Mucosa of rectum (tissue), 2 donors: ENCODE measurements at regions not wholly inside any gene's neighbourhood (a gene's known extent, or its start where the extent isn't known, plus 50 kb on each side); places are given as distances from the start of the nearest gene placed in this dataset.
"Not testable (repeated sequence)": the region's sequence is repeated elsewhere in the genome, so short reads cannot be mapped to it uniquely, and the experiment has no call there.

ENCODE experiments used
- H3K27ac ChIP-seq, 2 donors: one replicate each; pipeline ENCODE4 v1.7.0; 2013; ENCODE audit warnings: inconsistent platforms in 2 of 2, low read depth in 2 of 2, low read length in 2 of 2
- H3K27me3 ChIP-seq, 2 donors: one replicate each; pipeline ENCODE4 v1.7.0; 2013; ENCODE audit warnings: low read length in 2 of 2; ENCODE audit not compliant: control insufficient read depth in 2 of 2, insufficient read depth in 2 of 2
- H3K36me3 ChIP-seq, 2 donors: one replicate each; pipeline ENCODE4 v1.7.0; 2013; ENCODE audit warnings: low read length in 2 of 2; ENCODE audit not compliant: control insufficient read depth in 2 of 2, insufficient read depth in 2 of 2
- H3K4me1 ChIP-seq, 2 donors: one replicate each; pipeline ENCODE4 v1.7.0; 2013; ENCODE audit warnings: low read length in 2 of 2, mild to moderate bottlenecking in 1 of 2; ENCODE audit not compliant: control insufficient read depth in 2 of 2, insufficient read depth in 2 of 2
- H3K4me3 ChIP-seq, 2 donors: one replicate each; pipeline ENCODE4 v1.7.0; 2013; ENCODE audit warnings: low read length in 2 of 2
- H3K9ac ChIP-seq, 2 donors: one replicate each; pipeline ENCODE4 v1.7.0; 2013; ENCODE audit warnings: low read length in 2 of 2, low read depth in 1 of 2, mild to moderate bottlenecking in 1 of 2
- H3K9me3 ChIP-seq, 2 donors: one replicate each; pipeline ENCODE4 v1.7.0; 2013; ENCODE audit warnings: low read length in 2 of 2; ENCODE audit not compliant: control insufficient read depth in 2 of 2
- donor health status: healthy.
- donor health status: Normal muscosa, but diverticular disease.

- no peak overlapping the region for H3K27ac ChIP-seq
Measured at GRCh38 chr15:49721091-49721490, 100.2 kb downstream of the DTWD1 start.

GRCh38 chr15:49721621-49722020, 100.8 kb downstream of the DTWD1 start:
- H3K9me3 ChIP-seq: no peaks in the 10 kb centered on the region
- no peak overlapping the region for H3K27ac ChIP-seq
- H3K36me3 ChIP-seq: no peaks in the 10 kb centered on the region
- no peak overlapping the region for H3K9ac ChIP-seq
- no peak overlapping the region for H3K4me3 ChIP-seq
- H3K27me3 ChIP-seq: no peaks in the 10 kb centered on the region
- H3K4me1 ChIP-seq: no peaks in the 10 kb centered on the region

More at GRCh38 chr15:49721091-49721490, 100.2 kb downstream of the DTWD1 start:
- no peaks in the 10 kb centered on the region for H3K27me3 ChIP-seq
- H3K9me3 ChIP-seq: no peaks in the 10 kb centered on the region
- no peaks in the 10 kb centered on the region for H3K4me1 ChIP-seq
- H3K9ac ChIP-seq: no peak overlapping the region
- no peaks in the 10 kb centered on the region for H3K36me3 ChIP-seq
- H3K4me3 ChIP-seq: no peak overlapping the region

GRCh38 chr15:49723981-49724380, 103.1 kb downstream of the DTWD1 start:
- Histone ChIP-seq H3K9me3 (no peaks in the 10 kb centered on the region), H3K36me3 (no peaks in the 10 kb centered on the region), H3K27me3 (no peaks in the 10 kb centered on the region), H3K27ac (no peak overlapping the region), H3K4me3 (no peak overlapping the region), H3K9ac (no peak overlapping the region), H3K4me1 (no peaks in the 10 kb centered on the region)

GRCh38 chr15:49731187-49732099, 110.6 kb downstream of the DTWD1 start:
- peak overlapping the region in 1 of 2 donors; percentile 56 for H3K27ac ChIP-seq
- H3K4me1 ChIP-seq: peaks cover 9 to 13% of the 10 kb centered on the region in 2 donors
- H3K36me3 ChIP-seq: no peaks in the 10 kb centered on the region
- H3K27me3 ChIP-seq: no peaks in the 10 kb centered on the region
- H3K4me3 ChIP-seq: no peak overlapping the region
- no peaks in the 10 kb centered on the region for H3K9me3 ChIP-seq
- no peak overlapping the region for H3K9ac ChIP-seq

- H3K9me3 ChIP-seq, H3K4me3 ChIP-seq, H3K27ac ChIP-seq, H3K27me3 ChIP-seq, H3K36me3 ChIP-seq, H3K9ac ChIP-seq: not testable (repeated sequence)
- peaks cover 9 to 13% of the 10 kb centered on the region in 2 donors for H3K4me1 ChIP-seq
Measured at GRCh38 chr15:49732109-49732508, 111.3 kb downstream of the DTWD1 start.

- H3K27me3 ChIP-seq, H3K9ac ChIP-seq, H3K4me3 ChIP-seq, H3K36me3 ChIP-seq, H3K27ac ChIP-seq, H3K9me3 ChIP-seq: not testable (repeated sequence)
- H3K4me1 ChIP-seq: peaks cover 9 to 13% of the 10 kb centered on the region in 2 donors
Measured at GRCh38 chr15:49734089-49734488, 113.2 kb downstream of the DTWD1 start.

- Histone ChIP-seq H3K9me3 (no peaks in the 10 kb centered on the region), H3K9ac (no peak overlapping the region), H3K36me3 (no peaks in the 10 kb centered on the region), H3K27me3 (no peaks in the 10 kb centered on the region), H3K4me1 (peaks cover 9 to 13% of the 10 kb centered on the region in 2 donors), H3K27ac (no peak overlapping the region), H3K4me3 (no peak overlapping the region)
Measured at GRCh38 chr15:49734831-49735508, 114.1 kb downstream of the DTWD1 start.

GRCh38 chr15:49737127-49737526, 116.3 kb downstream of the DTWD1 start:
- Histone ChIP-seq H3K4me3 (no peak overlapping the region), H3K9ac (no peak overlapping the region), H3K27me3 (no peaks in the 10 kb centered on the region), H3K36me3 (no peaks in the 10 kb centered on the region), H3K4me1 (peaks cover 12 to 13% of the 10 kb centered on the region in 2 donors), H3K27ac (no peak overlapping the region), H3K9me3 (no peaks in the 10 kb centered on the region)

GRCh38 chr15:49741712-49742111, 120.9 kb downstream of the DTWD1 start:
- H3K27ac ChIP-seq: peak overlapping the region; percentile 81 to 87
- H3K9ac ChIP-seq: no peak overlapping the region
- no peaks in the 10 kb centered on the region for H3K27me3 ChIP-seq
- no peaks in the 10 kb centered on the region for H3K9me3 ChIP-seq
- peak overlapping the region in 1 of 2 donors; percentile 27 for H3K4me3 ChIP-seq
- peaks cover 13 to 15% of the 10 kb centered on the region in 2 donors for H3K4me1 ChIP-seq
- no peaks in the 10 kb centered on the region for H3K36me3 ChIP-seq

GRCh38 chr15:49742381-49742780, 121.5 kb downstream of the DTWD1 start:
- Histone ChIP-seq H3K27ac (peak overlapping the region; percentile 81 to 87), H3K9me3 (no peaks in the 10 kb centered on the region), H3K4me1 (peaks cover 13 to 15% of the 10 kb centered on the region in 2 donors), H3K27me3 (no peaks in the 10 kb centered on the region), H3K4me3 (peak overlapping the region in 1 of 2 donors; percentile 27), H3K9ac (no peak overlapping the region), H3K36me3 (no peaks in the 10 kb centered on the region)
